AG10803 (cell line): ENCODE measurements at regions not wholly inside any gene's neighbourhood (a gene's known extent, or its start where the extent isn't known, plus 50 kb on each side); places are given as distances from the start of the nearest gene placed in this dataset.
"Not testable (repeated sequence)": the region's sequence is repeated elsewhere in the genome, so short reads cannot be mapped to it uniquely, and the experiment has no call there.

Experiments used
- DNase-seq: peaks from one replicate; pipeline ENCODE4 v3.0.0; 2010; ENCODE audit warnings: low read depth
- H3K4me3 ChIP-seq: 2 replicates; pipeline ENCODE4 v1.5.1; 2011; ENCODE audit warnings: mild to moderate bottlenecking, low read length, control low read depth
- TF ChIP-seq, protein P1 (sequence below): conservative IDR thresholded peaks from 2 replicates; pipeline ENCODE4 v1.5.1; 2011; ENCODE audit warnings: mild to moderate bottlenecking, low read length, control low read depth, inconsistent platforms

DNA sequence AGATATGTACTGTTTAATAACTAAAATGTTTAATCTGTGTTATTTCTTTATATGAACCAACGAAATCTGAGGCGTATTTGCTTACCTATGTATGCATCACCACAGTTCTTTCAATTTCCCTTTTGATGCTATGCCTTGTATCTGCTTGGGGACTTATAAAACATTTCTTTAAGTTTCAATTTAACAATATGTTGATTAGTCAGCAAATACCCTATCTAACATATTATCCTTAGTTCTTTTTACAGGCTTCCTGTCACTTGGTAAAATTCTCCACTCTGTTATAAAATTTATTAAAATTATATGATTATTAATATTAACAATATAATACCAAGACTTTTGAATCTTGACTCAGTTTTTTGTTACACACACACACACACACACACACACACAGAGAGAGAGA, 174.3 kb downstream of the CPS1 start:
- DNase-seq, result no peak
- TF ChIP-seq, protein P1, sequence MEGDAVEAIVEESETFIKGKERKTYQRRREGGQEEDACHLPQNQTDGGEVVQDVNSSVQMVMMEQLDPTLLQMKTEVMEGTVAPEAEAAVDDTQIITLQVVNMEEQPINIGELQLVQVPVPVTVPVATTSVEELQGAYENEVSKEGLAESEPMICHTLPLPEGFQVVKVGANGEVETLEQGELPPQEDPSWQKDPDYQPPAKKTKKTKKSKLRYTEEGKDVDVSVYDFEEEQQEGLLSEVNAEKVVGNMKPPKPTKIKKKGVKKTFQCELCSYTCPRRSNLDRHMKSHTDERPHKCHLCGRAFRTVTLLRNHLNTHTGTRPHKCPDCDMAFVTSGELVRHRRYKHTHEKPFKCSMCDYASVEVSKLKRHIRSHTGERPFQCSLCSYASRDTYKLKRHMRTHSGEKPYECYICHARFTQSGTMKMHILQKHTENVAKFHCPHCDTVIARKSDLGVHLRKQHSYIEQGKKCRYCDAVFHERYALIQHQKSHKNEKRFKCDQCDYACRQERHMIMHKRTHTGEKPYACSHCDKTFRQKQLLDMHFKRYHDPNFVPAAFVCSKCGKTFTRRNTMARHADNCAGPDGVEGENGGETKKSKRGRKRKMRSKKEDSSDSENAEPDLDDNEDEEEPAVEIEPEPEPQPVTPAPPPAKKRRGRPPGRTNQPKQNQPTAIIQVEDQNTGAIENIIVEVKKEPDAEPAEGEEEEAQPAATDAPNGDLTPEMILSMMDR, result no peak
- no peak overlapping the region for H3K4me3 ChIP-seq

DNA sequence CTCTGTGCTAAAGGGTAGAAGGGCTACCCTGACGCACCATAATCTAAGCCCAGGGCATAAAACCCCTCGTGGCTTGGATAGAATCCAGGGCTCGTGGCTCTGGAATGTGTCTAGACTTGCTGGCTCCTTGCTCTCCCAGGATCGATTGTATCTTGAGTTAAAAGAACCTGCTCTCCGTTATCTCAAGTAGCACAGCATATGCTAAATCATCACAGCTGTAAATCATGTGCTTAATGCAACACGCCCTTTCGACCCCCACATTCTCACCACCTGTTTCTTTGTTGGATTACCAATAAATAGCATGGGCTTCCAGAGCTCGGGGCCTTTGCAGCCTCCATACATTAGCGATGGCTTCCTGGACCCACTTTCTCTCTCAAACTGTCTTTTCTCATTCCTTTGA, 190.4 kb downstream of the CPS1 start:
- DNase-seq, H3K4me3 ChIP-seq: not testable (repeated sequence)

DNA sequence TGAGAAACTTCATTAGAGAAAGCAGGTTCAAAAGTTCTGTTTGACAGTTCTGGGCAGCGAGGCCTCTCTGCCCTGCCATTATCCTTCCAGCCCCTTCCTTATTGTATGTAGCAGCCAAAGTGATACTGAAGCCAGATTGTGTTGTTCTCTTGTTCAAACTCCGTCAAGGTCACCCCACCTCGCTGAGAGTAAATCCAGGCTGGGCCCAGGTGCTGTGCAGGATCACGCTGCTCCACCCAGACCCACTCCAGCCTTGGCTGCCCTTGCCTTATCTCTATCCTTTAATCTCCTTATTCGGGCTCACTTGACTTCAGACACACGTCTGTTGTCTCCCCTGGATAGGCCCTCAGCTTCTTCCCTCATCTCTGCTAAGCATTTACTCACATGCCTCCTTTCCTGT, 196.1 kb downstream of the CPS1 start:
- DNase-seq, result no peak
- H3K4me3 ChIP-seq, result no peak overlapping the region
- TF ChIP-seq, protein P1, result no peak

DNA sequence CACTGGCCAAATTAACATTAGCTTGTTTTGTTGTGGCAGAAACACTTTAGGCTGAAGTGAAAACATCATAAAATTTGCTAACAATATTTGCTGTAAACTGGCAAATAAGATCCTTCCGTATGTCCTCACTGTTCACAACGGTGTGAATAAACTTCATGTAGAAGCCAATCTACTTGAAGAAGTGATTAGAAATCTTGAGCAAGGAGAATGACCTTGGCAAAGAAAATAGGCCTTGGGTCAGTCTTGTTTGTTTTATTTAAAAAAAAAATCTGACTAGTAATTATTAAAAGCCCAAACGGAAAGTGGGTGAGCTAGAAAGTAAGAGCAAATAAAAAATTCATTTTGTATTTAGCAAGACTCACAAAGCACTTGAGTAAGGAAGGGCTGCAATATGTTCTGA, 197.0 kb downstream of the CPS1 start:
- TF ChIP-seq, protein P1, result no peak
- DNase-seq, result no peak
- H3K4me3 ChIP-seq, result no peak overlapping the region

DNA sequence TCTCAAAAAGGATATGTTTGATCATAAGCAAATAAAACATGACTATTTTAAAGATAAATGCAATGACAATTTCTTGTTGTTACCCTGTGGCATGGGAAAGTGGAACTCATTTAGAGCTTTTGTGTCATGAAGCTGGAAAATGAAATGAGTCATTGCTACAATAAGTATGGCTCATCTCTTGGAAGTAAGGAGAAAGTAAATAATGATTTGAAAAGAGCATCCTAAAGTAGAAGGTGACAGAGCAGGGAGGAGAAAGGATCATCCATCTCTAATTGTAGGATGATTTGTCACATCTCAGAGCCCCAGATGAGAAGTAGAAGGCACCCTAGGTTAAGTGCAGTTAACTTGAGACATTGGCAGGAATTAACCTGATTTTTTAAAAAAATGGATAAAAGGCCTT, 200.5 kb downstream of the CPS1 start:
- TF ChIP-seq, protein P1, result no peak
- no peak for DNase-seq

DNA sequence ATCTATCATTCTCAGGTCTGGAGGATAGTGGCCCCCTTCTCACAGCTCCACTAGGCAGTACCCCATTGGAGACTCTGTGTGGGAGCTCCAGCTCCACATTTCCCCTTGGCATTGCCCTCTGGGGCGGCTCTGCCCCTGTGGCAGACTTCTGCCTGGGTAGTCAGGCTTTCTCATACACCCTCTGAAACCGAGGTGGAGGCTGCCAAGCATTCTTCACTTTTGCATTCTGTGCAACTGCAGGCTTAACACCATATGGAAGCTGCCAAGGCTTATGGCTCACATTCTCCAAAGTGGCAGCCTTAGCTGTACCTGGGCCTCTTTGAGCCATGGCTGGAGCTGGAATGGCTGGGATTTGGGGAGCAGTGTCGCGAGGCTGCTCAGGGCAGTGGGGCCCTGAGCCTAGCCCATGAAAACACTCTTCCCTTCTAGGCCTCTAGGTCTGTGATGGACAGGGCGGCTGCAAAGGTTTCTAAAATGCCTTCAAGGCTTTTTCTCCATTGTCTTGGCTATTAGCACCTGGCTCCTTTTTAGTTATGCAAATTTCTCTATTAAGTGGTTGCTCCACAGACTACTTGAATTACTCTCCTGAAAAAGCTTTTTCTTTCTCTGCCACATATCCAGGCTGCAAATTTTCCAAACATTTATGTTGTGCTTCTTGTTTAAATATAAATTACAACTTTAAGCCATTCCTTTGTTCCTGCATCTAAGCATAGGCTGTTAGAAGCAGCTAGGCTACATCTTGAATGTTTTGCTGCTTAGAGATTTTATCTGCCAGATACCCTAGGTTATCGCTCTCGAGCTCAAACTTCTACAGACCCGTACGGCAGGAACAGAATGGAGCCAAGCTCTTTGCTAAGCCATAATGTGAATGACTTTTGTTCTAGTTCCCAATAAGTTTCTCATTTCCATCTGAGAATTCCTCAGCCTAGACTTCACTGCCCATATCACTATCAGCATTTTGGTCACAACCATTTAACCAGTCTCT, 206.5 kb downstream of the CPS1 start:
- no peak for DNase-seq
- H3K4me3 ChIP-seq, result no peak overlapping the region
- TF ChIP-seq, protein P1, result no peak

More for the DNA sequence above, 200.5 kb downstream of the CPS1 start:
- H3K4me3 ChIP-seq, result no peak overlapping the region

DNA sequence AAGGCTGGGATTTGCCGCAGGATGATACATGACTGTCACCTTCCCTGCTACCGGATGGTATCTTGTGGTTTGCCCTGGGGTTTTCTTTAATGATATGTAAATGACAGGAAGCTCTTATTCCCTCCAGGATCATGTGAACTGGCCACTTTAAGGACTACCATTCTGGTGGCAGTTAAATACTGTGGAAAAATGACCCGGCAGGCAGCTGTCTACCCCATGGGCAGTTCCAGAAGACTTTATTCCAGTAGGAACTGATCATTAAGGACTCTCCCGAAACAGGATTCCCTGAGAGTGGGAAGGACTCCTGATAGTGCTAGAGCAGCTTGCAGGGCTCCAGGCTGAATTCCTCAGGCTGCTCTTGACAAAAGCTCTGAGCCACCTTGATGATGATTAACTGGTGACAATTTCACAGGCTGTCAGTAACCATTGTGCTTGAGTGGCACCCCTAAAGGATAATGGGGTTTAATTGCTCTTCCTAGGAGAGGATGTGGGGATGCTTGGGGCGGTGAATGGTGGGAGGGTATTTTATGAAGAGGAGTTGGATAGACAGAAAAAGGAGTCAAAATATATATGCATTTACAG, 212.0 kb downstream of the CPS1 start:
- TF ChIP-seq, protein P1, result no peak

More for the DNA sequence above, 212.0 kb downstream of the CPS1 start:
- no peak overlapping the region for H3K4me3 ChIP-seq
- no peak for DNase-seq
